H1 (cell line): ENCODE measurements at regions not wholly inside any gene's neighbourhood (a gene's known extent, or its start where the extent isn't known, plus 50 kb on each side); places are given as distances from the start of the nearest gene placed in this dataset.

Experiments
- CTCF ChIA-PET: fragments of 300-600 bp; sonication (Branson Sonifier 250); formaldehyde crosslinking; loops from one replicate; lab custom pipeline; 2021; ENCODE audit not compliant: partially characterized antibody; lab: Charles Lee
- POLR2A ChIA-PET: fragments of 300-600 bp; sonication (Branson Sonifier 250); formaldehyde crosslinking; loops from one replicate; lab custom pipeline; 2021; ENCODE audit warnings: inconsistent platforms; ENCODE audit not compliant: partially characterized antibody; lab: Charles Lee
- DNase-seq, 2 experiments: peaks; one replicate each; pipeline versions ENCODE4 v3.0.0 to v3.0.0-alpha.2; 2010 to 2022; ENCODE audit warnings: low spot score in 2 of 2, low read depth in 1 of 2, mixed read lengths in 1 of 2
- FAIRE-seq: peaks from 2 replicates; lab custom pipeline; 2011; peaks lifted over from hg19 to GRCh38; lab: Jason Lieb, UNC
- H2AFZ ChIP-seq: 2 replicates; pipeline ENCODE4 v1.8.1; 2012; ENCODE audit warnings: low read length, inconsistent platforms
- H2AK5ac ChIP-seq: 2 replicates; pipeline ENCODE4 v1.6.1; 2013; ENCODE audit warnings: low read depth, low read length
- H2BK120ac ChIP-seq: replicated peaks from 2 replicates; pipeline ENCODE3; 2013; ENCODE audit warnings: low read depth, low read length, inconsistent platforms
- H2BK12ac ChIP-seq: 2 replicates; pipeline ENCODE4 v1.6.1; 2013; ENCODE audit warnings: low read depth, low read length
- H2BK15ac ChIP-seq: 2 replicates; pipeline ENCODE4 v1.6.1; 2013; ENCODE audit warnings: low read length
- H2BK20ac ChIP-seq: 2 replicates; pipeline ENCODE4 v1.6.1; 2013; ENCODE audit warnings: low read length
- H2BK5ac ChIP-seq: 2 replicates; pipeline ENCODE4 v1.6.1; 2013; ENCODE audit warnings: low read depth, low read length
- H3K14ac ChIP-seq: 2 replicates; pipeline ENCODE4 v1.6.1; 2013; ENCODE audit warnings: inconsistent platforms; ENCODE audit not compliant: insufficient read length
- H3K18ac ChIP-seq: 2 replicates; pipeline ENCODE4 v1.6.1; 2013; ENCODE audit warnings: low read length; ENCODE audit errors: extremely low read depth
- H3K23ac ChIP-seq: 2 replicates; pipeline ENCODE4 v1.6.1; 2013; ENCODE audit warnings: inconsistent platforms; ENCODE audit not compliant: insufficient read length
- H3K23me2 ChIP-seq: 2 replicates; pipeline ENCODE4 v1.6.1; 2013; ENCODE audit warnings: low read depth, low read length
- H3K27ac ChIP-seq: 2 replicates; pipeline ENCODE4 v1.6.1; 2011; ENCODE audit warnings: low read depth, low read length, inconsistent platforms
- H3K27me3 ChIP-seq, 4 experiments: replicated peaks in 1 of 4; 1 replicate in 1 of 4; 2 replicates in 3 of 4; pipeline versions ENCODE4 v1.6.1 to v1.8.1; 2011 to 2013; ENCODE audit warnings: low read length in 3 of 4, mild to moderate bottlenecking in 3 of 4, inconsistent platforms in 2 of 4, mixed read lengths in 2 of 4, moderate library complexity in 1 of 4; ENCODE audit not compliant: control insufficient read depth in 3 of 4, insufficient read depth in 3 of 4; ENCODE audit errors: extremely low read depth in 1 of 4
- H3K36me3 ChIP-seq, 4 experiments: 2 replicates each; pipeline versions ENCODE4 v1.6.1 to v1.8.1; 2011 to 2013; ENCODE audit warnings: mild to moderate bottlenecking in 4 of 4, low read length in 3 of 4, moderate library complexity in 2 of 4, control low read depth in 1 of 4, inconsistent platforms in 1 of 4; ENCODE audit not compliant: insufficient read depth in 4 of 4, control insufficient read depth in 2 of 4
- H3K4ac ChIP-seq: replicated peaks from 2 replicates; pipeline ENCODE3; 2013; ENCODE audit warnings: low read length, low read depth, mixed read lengths, inconsistent platforms; ENCODE audit not compliant: insufficient read length
- H3K4me1 ChIP-seq, 4 experiments: replicated peaks in 1 of 4; 1 replicate in 1 of 4; 2 replicates in 3 of 4; pipeline versions ENCODE4 v1.6.1 to v1.8.1; 2011 to 2013; ENCODE audit warnings: low read length in 3 of 4, inconsistent platforms in 2 of 4, mixed read lengths in 1 of 4; ENCODE audit not compliant: insufficient read depth in 4 of 4, control insufficient read depth in 3 of 4
- H3K4me2 ChIP-seq, 2 experiments: 2 replicates each; pipeline versions ENCODE4 v1.6.1 to v1.8.1; 2011 to 2013; ENCODE audit warnings: low read depth in 2 of 2, low read length in 2 of 2, control low read depth in 1 of 2, inconsistent platforms in 1 of 2, mild to moderate bottlenecking in 1 of 2; ENCODE audit not compliant: insufficient read depth in 1 of 2
- H3K4me3 ChIP-seq, 4 experiments: fragments of 200-600, 300-600 bp in 1 of 4; sonication (generic), shearing (Covaris generic), sonication (Bioruptor Twin) in 1 of 4; 2 replicates each; pipeline versions ENCODE4 v1.5.1 to v1.8.1; 2011 to 2016; ENCODE audit warnings: low read length in 4 of 4, low read depth in 3 of 4, control low read depth in 2 of 4, inconsistent platforms in 2 of 4, mild to moderate bottlenecking in 2 of 4, mixed read lengths in 1 of 4, moderate library complexity in 1 of 4; ENCODE audit not compliant: insufficient read depth in 2 of 4; ENCODE audit errors: extremely low read depth in 1 of 4
- H3K56ac ChIP-seq: replicated peaks from 2 replicates; pipeline ENCODE3; 2013; ENCODE audit warnings: low read depth, mild to moderate bottlenecking, mixed read lengths, low read length, inconsistent platforms; ENCODE audit not compliant: insufficient read length
- H3K79me1 ChIP-seq: 2 replicates; pipeline ENCODE4 v1.6.1; 2013; ENCODE audit warnings: low read depth, low read length, control low read depth
- H3K79me2 ChIP-seq, 2 experiments: 2 replicates each; pipeline versions ENCODE4 v1.6.1 to v1.8.1; 2012 to 2013; ENCODE audit warnings: low read length in 2 of 2, mild to moderate bottlenecking in 2 of 2, inconsistent platforms in 1 of 2; ENCODE audit not compliant: insufficient read depth in 2 of 2, control insufficient read depth in 1 of 2
- H3K9ac ChIP-seq, 4 experiments: replicated peaks in 1 of 4; 1 replicate in 1 of 4; 2 replicates in 3 of 4; pipeline versions ENCODE4 v1.6.1 to v1.8.1; 2011 to 2013; ENCODE audit warnings: low read depth in 3 of 4, low read length in 3 of 4, control low read depth in 2 of 4, mild to moderate bottlenecking in 2 of 4, moderate library complexity in 2 of 4, inconsistent platforms in 1 of 4; ENCODE audit errors: extremely low read depth in 1 of 4
- H3K9me3 ChIP-seq, 2 experiments: 2 replicates each; pipeline versions ENCODE4 v1.6.1 to v1.8.1; 2012 to 2013; ENCODE audit warnings: mild to moderate bottlenecking in 2 of 2, moderate library complexity in 2 of 2, control low read depth in 1 of 2, inconsistent platforms in 1 of 2, low read depth in 1 of 2, low read length in 1 of 2, mixed read lengths in 1 of 2; ENCODE audit not compliant: insufficient read depth in 2 of 2
- H4K20me1 ChIP-seq, 2 experiments: replicated peaks in 1 of 2; 2 replicates each; pipeline versions ENCODE3 to v1.8.1; 2011 to 2013; ENCODE audit warnings: inconsistent platforms in 2 of 2, low read length in 2 of 2, mild to moderate bottlenecking in 1 of 2; ENCODE audit not compliant: insufficient read depth in 2 of 2, control insufficient read depth in 1 of 2
- H4K5ac ChIP-seq: 2 replicates; pipeline ENCODE4 v1.6.1; 2013; ENCODE audit warnings: low read length, low read depth, mixed read lengths, inconsistent platforms; ENCODE audit not compliant: insufficient read length
- H4K8ac ChIP-seq: 2 replicates; pipeline ENCODE4 v1.8.0; 2013; ENCODE audit warnings: mild to moderate bottlenecking, moderate library complexity, low read length, inconsistent platforms; ENCODE audit not compliant: insufficient read depth; ENCODE audit errors: extremely low read depth
- H4K91ac ChIP-seq: replicated peaks from 2 replicates; pipeline ENCODE3; 2013; ENCODE audit warnings: low read length, mixed read lengths, inconsistent platforms; ENCODE audit not compliant: insufficient read length
- GABPA ChIP-seq: IDR thresholded peaks from 2 replicates; pipeline ENCODE4 v1.6.1; 2011; ENCODE audit warnings: mild to moderate bottlenecking, low read length, moderate library complexity, borderline replicate concordance; ENCODE audit not compliant: insufficient read depth
- PHF8 ChIP-seq: fragments of 200-600 bp; sonication (generic); conservative IDR thresholded peaks from 2 replicates; pipeline ENCODE4 v1.7.1; 2012; ENCODE audit warnings: low read depth, mild to moderate bottlenecking, inconsistent platforms, low read length, moderate library complexity
- POU5F1 ChIP-seq: IDR thresholded peaks from 2 replicates; pipeline ENCODE4 v1.6.1; 2011; ENCODE audit warnings: low read depth, mild to moderate bottlenecking, low read length, moderate library complexity
- SIN3A ChIP-seq, 2 experiments: IDR thresholded peaks in 1 of 2; conservative IDR thresholded peaks in 1 of 2; 2 replicates each; pipeline ENCODE4 v1.6.1; 2011 to 2012; ENCODE audit warnings: low read length in 2 of 2, improper control_type of control experiment in 1 of 2, low read depth in 1 of 2, mild to moderate bottlenecking in 1 of 2
- TAF1 ChIP-seq: IDR thresholded peaks from 2 replicates; pipeline ENCODE4 v1.6.1; 2011; ENCODE audit warnings: mild to moderate bottlenecking, low read depth, low read length
- WGBS, 2 experiments: shearing (Covaris generic) in 1 of 2; methylation state at CpG; one replicate each; pipeline versions ENCODE4 v1.1.6 to v1.1.7; 2013 to 2015; ENCODE audit warnings: low lambda C conversion rate in 2 of 2, mixed read lengths in 2 of 2, inconsistent platforms in 1 of 2, low coverage in 1 of 2, missing lambda C conversion rate in 1 of 2; ENCODE audit not compliant: insufficient replicate concordance in 2 of 2, insufficient coverage in 1 of 2, insufficient read length in 1 of 2; ENCODE audit errors: extremely low coverage in 1 of 2, missing lambda C conversion rate in 1 of 2; 5-methylcytosine and 5-hydroxymethylcytosine counted together

DNA sequence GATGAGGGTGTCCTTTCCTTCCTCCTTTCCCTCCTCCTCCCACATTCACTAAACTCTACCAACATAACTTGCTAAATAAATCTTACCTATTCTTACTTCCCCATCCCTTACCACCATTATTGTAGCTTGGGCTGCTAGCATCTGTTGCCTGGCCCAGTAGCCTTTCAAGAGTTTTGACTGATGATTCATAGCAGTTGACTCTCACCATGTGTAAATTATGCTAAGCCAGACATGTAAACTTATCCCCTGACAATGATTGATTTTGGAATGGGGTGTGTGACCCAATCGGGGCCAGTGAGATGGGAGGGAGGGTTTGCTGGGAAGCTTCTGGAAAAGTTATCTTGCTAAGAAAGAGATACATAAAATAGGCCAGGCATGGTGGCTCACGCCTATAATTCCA lies 161.8 kb upstream of the SPRY4 start:
- no peak overlapping the region for H4K5ac ChIP-seq
- no peak overlapping the region for H3K23ac ChIP-seq
- WGBS, 2 experiments: 93% methylated on average over 2 of the region's 2 CpGs; no CpG with 5 or more reads in 1 of the 2 experiments
- H2AK5ac ChIP-seq: no peak overlapping the region
- ChIA-PET POLR2A (no interaction called here), CTCF (interaction anchor here (1.2 to 1.4 kb wide), 2 partner anchors 12 to 119 kb away, joined by 3 to 4 read pairs; no protein-coding TSS in a partner anchor)
- no peak overlapping the region for H3K4me3 ChIP-seq
- no peak overlapping the region for H2BK12ac ChIP-seq
- H3K9me3 ChIP-seq: no peaks in the 10 kb centered on the region
- no peaks in the 10 kb centered on the region for H3K79me1 ChIP-seq
- no peaks in the 10 kb centered on the region; the same call in 1 of the 2 replicates for H3K23me2 ChIP-seq
- H3K9ac ChIP-seq: no peak overlapping the region
- FAIRE-seq: no peak
- no peak overlapping the region for H2AFZ ChIP-seq
- no peak overlapping the region for H3K56ac ChIP-seq
- no peaks in the 10 kb centered on the region for H3K79me2 ChIP-seq
- H3K27me3 ChIP-seq: no peaks in the 10 kb centered on the region
- no peak overlapping the region for H2BK5ac ChIP-seq
- peak overlapping the region; percentile 27 for H3K4ac ChIP-seq
- H3K14ac ChIP-seq: no peak overlapping the region
- no peak overlapping the region for H4K91ac ChIP-seq
- no peak overlapping the region for H3K18ac ChIP-seq
- H3K27ac ChIP-seq: no peak overlapping the region
- no peak overlapping the region for H2BK120ac ChIP-seq
- no peaks in the 10 kb centered on the region for H3K36me3 ChIP-seq
- no peak overlapping the region for H4K8ac ChIP-seq
- H2BK15ac ChIP-seq: 0 out of 2 replicates have a peak overlapping the region, but pooled peaks have one; percentile 53
- H4K20me1 ChIP-seq: no peaks in the 10 kb centered on the region
- no peak for TF ChIP-seq TAF1
- TF ChIP-seq SIN3A (conservative IDR thresholded peaks at IDR 0.05 in 1 of 2, IDR thresholded peaks at IDR 0.05 in 1 of 2; ENCODE audit: low read depth in 1 of 2, low read length in 2 of 2): no peak
- TF ChIP-seq GABPA: no peak
- no peak for TF ChIP-seq PHF8
- TF ChIP-seq POU5F1: no peak
- no peak for DNase-seq
- H3K4me2 ChIP-seq: no peak overlapping the region
- no peak overlapping the region for H2BK20ac ChIP-seq
- peaks cover 0 to 4% (median 2%) of the 10 kb centered on the region in 4 experiments; a peak in 3 of 7 replicates for H3K4me1 ChIP-seq
